Left ventricle myocardium inferior (tissue), 1 donor: ENCODE measurements at regions not wholly inside any gene's neighbourhood (a gene's known extent, or its start where the extent isn't known, plus 50 kb on each side); places are given as distances from the start of the nearest gene placed in this dataset.

Source experiments
- DNase-seq: peaks from one replicate; pipeline ENCODE4 v3.0.0-alpha.2; 2020
- H3K27ac ChIP-seq: fragments of 200-600 bp; replicated peaks from 2 replicates; pipeline ENCODE4 v1.8.0; 2021
- H3K27me3 ChIP-seq: fragments of 200-600 bp; 2 replicates; pipeline ENCODE4 v1.8.0; 2021; ENCODE audit warnings: low read depth
- H3K36me3 ChIP-seq: fragments of 200-600 bp; 2 replicates; pipeline ENCODE4 v1.8.0; 2021
- H3K4me1 ChIP-seq: fragments of 200-600 bp; 2 replicates; pipeline ENCODE4 v1.8.0; 2021
- H3K4me3 ChIP-seq: fragments of 200-600 bp; 2 replicates; pipeline ENCODE4 v1.8.0; 2021; ENCODE audit warnings: mild to moderate bottlenecking, moderate library complexity
- H3K9me3 ChIP-seq: fragments of 200-600 bp; replicated peaks from 2 replicates; pipeline ENCODE4 v1.8.0; 2021
- intact Hi-C: fragments of 100-400 bp; cut with micrococcal nuclease; formaldehyde crosslinking; loops from one replicate; pipeline ENCODE4 v1.11.0; 2022
- TF ChIP-seq, protein P1 (sequence below): fragments of 200-600 bp; IDR thresholded peaks from 2 replicates; pipeline ENCODE4 v1.8.0; 2021; ENCODE audit warnings: antibody characterized with exemption, mild to moderate bottlenecking, borderline replicate concordance
- donor health status: DM: no; HTN: yes; CAD: no; lungs with severe emphysema.

DNA sequence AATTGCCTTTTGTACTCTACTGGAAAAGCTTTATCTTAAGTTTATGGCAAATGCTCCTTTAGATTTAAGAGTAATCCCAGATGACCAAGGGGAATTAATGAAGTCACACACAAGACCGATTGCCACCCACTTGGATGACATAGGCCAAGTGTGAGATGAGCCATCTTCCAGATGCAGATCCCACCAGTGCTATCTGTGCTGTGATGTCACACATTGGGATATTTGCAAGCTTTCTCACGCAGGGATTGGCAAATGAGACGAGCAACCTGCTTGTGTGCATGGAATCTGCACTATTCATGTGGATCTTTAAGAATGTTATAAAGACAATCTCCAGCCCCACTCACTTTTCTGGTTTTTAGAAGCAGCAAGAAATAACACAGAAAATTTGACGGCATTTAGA, 602.1 kb upstream of the TMEM132C start:
- Histone ChIP-seq H3K4me3 (no peak overlapping the region), H3K9me3 (no peaks in the 10 kb centered on the region), H3K27me3 (peaks cover 68% of the 10 kb centered on the region), H3K4me1 (no peaks in the 10 kb centered on the region), H3K36me3 (no peaks in the 10 kb centered on the region), H3K27ac (no peak overlapping the region)
- TF ChIP-seq, protein P1, sequence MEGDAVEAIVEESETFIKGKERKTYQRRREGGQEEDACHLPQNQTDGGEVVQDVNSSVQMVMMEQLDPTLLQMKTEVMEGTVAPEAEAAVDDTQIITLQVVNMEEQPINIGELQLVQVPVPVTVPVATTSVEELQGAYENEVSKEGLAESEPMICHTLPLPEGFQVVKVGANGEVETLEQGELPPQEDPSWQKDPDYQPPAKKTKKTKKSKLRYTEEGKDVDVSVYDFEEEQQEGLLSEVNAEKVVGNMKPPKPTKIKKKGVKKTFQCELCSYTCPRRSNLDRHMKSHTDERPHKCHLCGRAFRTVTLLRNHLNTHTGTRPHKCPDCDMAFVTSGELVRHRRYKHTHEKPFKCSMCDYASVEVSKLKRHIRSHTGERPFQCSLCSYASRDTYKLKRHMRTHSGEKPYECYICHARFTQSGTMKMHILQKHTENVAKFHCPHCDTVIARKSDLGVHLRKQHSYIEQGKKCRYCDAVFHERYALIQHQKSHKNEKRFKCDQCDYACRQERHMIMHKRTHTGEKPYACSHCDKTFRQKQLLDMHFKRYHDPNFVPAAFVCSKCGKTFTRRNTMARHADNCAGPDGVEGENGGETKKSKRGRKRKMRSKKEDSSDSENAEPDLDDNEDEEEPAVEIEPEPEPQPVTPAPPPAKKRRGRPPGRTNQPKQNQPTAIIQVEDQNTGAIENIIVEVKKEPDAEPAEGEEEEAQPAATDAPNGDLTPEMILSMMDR: no peak
- no peak for DNase-seq
- intact Hi-C loops: no loop called here

DNA sequence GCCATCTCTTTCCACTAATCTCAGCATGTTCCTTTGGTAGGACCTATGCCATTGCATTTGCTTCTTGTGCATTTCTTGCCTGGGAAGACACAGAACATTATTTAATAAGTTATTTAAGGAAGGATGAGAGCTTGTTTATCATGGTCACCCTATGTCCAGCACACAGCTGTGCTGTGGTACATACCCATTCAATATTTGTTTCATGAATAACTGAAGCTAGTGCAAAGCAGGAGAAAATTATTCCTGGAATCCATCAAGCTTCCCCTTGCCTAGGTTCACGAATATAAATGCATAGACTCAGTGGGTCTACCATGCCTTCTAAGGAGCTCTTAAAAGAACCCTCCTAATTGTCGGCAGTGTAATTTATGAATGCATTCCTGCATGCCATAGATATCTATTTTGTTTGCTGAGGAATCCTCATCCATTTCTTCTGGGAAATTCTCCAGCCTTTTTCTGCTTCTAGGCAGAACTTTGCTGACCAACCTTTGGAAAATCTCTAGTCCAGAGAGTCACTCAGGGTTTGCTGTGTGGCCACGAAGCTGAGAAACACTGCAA, 599.8 kb upstream of the TMEM132C start:
- TF ChIP-seq, protein P1: no peak
- intact Hi-C loops: no loop called here

DNA sequence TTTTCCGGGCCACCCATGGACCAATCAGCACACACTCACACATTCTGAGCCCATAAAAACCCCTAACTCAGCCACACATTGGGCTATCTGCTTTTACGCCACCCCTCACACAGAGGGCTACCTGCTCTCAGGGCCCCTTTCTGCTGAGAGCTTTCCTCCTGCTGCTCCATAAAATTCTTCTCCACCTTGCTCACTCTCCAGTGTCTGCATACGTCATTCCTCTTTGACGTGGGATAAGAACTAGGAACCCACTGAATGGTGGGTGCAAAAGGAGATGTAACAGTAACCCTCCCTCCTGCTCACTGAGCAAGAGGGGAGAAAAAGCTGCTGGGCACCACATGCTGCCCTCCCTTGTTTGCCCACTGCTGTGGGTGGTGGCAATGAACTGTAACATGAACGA, 596.7 kb upstream of the TMEM132C start:
- TF ChIP-seq, protein P1: no peak
- intact Hi-C loops: no loop called here
- H3K9me3 ChIP-seq: no peaks in the 10 kb centered on the region
- DNase-seq: no peak
- H3K27ac ChIP-seq: no peak overlapping the region
- H3K4me1 ChIP-seq: no peaks in the 10 kb centered on the region
- no peaks in the 10 kb centered on the region for H3K36me3 ChIP-seq
- H3K4me3 ChIP-seq: no peak overlapping the region
- H3K27me3 ChIP-seq: peaks cover 19% of the 10 kb centered on the region

More for the DNA sequence above, 599.8 kb upstream of the TMEM132C start:
- Histone ChIP-seq H3K27ac (no peak overlapping the region), H3K27me3 (peaks cover 45% of the 10 kb centered on the region), H3K4me3 (no peak overlapping the region), H3K36me3 (no peaks in the 10 kb centered on the region), H3K9me3 (no peaks in the 10 kb centered on the region), H3K4me1 (no peaks in the 10 kb centered on the region)
- no peak for DNase-seq

DNA sequence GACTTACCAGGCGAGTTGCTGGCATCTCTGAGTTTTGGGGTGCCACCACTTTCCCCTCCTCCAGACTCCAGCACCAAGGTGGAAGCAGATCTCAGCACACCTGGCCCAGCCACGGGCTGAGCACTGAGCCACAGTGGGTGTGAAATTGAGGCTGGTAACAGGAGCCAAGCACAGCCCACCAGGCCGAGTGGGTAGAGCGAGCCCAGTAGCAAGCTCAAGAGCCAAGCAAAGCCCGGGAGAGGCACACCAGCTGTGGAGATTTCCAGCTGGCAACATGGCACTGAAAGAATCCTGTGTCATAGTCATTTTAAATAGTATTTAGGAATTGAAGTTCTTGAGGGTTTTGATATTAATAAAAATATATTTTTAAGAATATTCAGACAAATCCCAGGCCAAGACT, 596.2 kb upstream of the TMEM132C start:
- intact Hi-C loops: no loop called here
- TF ChIP-seq, protein P1: no peak

DNA sequence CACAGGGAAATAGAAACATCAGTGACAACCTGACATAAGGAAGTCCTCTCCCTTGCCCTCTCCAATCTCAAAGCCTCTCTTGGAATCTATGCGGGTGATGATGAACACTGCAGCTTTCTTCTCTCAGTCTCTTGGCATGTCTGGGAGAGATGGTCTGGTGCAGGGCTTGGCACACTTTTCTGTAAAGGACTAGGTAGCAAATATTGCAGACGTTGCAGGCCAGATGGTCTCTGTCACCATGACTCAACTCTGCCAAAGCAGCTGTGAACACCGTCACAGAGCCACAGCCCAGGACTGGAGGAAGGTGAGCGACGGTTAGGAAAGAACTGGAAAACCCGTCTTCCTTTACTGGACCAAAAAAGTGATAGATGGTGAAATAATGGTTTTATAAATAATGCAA, 591.0 kb upstream of the TMEM132C start:
- H3K4me3 ChIP-seq: no peak overlapping the region
- intact Hi-C loops: no loop called here
- DNase-seq: no peak

More for the DNA sequence above, 596.2 kb upstream of the TMEM132C start:
- no peak overlapping the region for H3K4me3 ChIP-seq
- no peak for DNase-seq
- no peaks in the 10 kb centered on the region for H3K36me3 ChIP-seq
- H3K27ac ChIP-seq: no peak overlapping the region
- H3K27me3 ChIP-seq: peaks cover 23% of the 10 kb centered on the region
- no peaks in the 10 kb centered on the region for H3K9me3 ChIP-seq
- H3K4me1 ChIP-seq: no peaks in the 10 kb centered on the region

More for the DNA sequence above, 591.0 kb upstream of the TMEM132C start:
- no peaks in the 10 kb centered on the region for H3K36me3 ChIP-seq
- TF ChIP-seq, protein P1: no peak
- H3K27me3 ChIP-seq: peaks cover 5% of the 10 kb centered on the region
- H3K9me3 ChIP-seq: no peaks in the 10 kb centered on the region
- H3K27ac ChIP-seq: no peak overlapping the region
- H3K4me1 ChIP-seq: peaks cover 8% of the 10 kb centered on the region
